ENCODE measurements at regions not wholly inside any gene's neighbourhood (a gene's known extent, or its start where the extent isn't known, plus 50 kb on each side); places are given as distances from the start of the nearest gene placed in this dataset.

GRCh38 chr6:19041906-19042305, 654.8 kb downstream of the RNF144B start:
- no peak for DNase-seq

DNA sequence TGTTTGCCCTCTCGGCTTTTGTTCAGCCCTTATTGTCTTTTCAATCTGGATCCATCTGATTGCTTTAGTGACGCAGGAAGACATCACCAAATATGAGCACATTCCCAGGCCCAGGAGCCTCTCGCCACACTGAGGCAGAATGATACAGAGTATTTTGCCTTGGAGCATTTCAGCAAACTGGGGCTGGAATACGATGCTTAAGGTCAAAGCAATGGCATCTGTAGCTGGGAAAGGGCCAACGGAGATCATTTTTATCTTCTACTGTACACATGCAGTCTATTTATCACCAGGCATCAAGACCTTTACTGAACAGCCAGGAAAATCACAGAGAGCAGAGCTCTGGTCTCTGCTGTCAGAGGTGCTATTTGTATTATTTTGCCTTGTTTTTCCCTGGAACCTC, 655.3 kb downstream of the RNF144B start:
- no peak for DNase-seq

DNA sequence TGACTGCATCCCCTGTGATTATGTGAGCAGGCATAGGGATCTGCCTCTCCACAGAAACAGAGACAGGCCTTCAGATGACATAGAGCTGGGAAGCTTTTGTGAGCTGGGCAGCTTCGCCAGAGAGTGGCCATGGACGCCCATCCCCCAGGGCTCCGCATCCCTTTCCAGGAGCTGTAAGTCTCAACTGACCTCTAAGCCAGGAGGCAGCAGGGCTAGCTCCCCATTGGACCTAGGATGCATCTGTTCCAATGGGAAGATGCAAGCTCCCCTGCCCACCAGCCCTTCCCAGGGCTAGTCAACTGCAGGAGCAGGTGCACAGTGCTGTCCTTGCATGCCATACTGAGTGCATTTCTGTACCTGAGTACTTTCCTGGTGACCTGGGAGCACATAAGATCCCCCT, 663.6 kb downstream of the RNF144B start:
- DNase-seq, result no peak

DNA sequence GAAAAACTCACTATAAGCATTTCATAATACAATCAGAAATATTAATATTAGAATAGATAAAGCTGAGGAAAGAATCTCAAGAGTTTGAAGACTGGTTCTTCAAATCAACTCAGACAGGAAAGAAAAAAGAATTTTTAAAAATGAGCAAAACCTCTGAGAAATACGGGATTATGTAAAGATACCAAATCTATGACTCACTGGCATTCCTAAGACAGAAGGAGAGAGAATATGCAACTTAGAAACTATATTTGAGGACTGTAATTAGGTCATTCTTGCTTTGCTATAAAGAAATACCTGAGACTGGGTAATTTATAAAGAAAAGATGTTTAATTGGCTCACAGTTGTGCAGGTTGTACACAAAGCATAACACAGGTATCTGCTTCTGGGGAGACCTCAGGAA, 665.1 kb downstream of the RNF144B start:
- no peak for DNase-seq

GRCh38 chr6:19059102-19059501, 672.0 kb downstream of the RNF144B start:
- no peak for DNase-seq

- no peak for DNase-seq
Measured at GRCh38 chr6:19067165-19067564, 680.0 kb downstream of the RNF144B start.

GRCh38 chr6:19070520-19070919, 683.4 kb downstream of the RNF144B start:
- DNase-seq, result no peak

DNA sequence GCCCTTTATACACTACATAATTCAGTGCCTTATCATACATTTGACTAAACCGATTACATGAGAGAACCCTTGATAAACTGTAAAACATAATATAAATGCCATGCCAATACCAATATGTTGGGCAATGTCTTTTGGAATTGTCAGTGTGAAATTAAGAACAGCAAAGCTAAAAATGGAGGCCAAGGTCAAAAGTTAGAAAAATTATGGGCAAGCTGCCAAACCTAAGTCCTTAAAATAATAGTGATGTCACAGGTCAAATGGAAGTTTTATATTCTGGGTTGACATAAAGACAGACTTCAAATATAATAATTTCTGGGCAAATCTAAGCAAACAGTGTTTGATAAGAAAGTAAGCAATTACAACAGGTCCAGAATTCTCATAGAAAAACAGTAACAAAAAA, 696.7 kb downstream of the RNF144B start:
- no peak for DNase-seq

DNA sequence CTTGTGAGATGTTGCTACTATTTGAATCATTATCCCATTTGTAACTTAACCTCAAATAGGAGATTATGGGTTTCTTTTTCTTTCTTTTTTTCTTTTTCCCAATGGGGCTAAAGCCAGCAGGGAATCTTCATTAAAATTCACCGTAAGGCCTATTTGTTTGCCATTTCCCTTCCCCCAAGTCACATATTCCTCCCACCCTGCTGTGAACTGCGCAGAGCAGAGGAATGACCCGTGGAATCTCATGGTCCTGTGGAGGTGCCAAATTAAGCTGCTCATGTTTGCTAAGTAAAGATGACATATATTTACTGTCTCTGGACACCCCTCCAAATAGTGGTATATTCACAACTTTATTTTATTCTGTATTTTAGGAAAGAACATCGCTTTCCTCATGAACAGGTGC, 699.3 kb downstream of the RNF144B start:
- no peak for DNase-seq

GRCh38 chr6:19087296-19087695, 700.1 kb downstream of the RNF144B start:
- DNase-seq, result no peak

DNA sequence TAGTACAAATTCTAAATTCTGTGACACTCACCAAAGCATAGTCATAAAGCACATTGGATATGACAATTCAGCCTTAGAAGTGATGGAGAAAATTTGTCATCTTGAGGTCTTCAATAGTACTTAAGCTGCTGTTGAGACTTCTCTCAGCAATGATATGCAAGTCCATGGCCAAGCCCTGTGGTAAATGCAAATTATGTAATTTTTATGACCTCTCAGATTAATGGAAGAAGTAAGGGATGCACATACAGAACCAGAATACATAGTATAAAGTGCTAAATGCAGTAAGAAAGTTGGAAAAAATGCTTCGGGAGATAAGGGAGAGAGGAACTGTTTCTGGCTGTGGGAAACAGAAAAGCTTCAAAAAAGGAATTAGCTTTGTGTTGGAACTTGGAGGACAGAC, 700.7 kb downstream of the RNF144B start:
- no peak for DNase-seq

DNA sequence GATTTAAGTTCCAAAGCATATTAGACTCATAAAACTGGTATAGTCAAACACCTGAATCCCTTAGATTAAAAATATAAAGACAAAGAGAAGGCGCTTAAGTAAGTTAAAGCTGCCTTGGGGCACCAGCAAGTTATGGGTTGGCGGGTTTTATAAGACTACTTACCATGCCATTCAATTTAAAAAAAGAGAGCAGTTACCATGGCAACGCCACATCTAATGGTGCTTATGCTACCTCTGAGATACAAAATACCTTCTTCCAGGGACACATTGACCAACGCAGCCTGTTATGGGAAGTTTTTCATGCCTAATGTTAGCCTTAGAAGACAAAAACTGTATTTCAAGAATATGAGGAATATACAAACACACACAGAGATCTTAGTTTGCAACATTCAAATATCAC, 713.6 kb downstream of the RNF144B start:
- DNase-seq, result no peak

DNA sequence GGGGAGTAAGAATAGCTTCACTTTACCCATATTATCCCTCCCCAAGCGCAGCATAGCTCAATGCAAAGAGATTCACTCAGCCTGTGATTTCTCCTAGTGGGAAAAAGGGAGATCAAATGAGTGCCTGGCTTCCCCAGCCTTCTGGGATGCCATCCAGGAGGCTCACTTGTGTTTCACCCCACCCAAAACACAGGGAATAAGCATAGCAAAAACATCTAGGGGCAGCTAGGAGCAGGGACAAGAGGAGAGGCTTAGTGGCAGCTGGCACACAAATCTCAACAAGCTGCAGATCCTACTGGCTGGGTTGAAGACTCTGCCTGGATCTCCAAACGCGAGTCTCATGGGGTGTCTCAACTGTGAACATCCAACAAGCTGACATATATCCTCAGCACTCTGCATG, 715.8 kb downstream of the RNF144B start:
- no peak for DNase-seq

DNA sequence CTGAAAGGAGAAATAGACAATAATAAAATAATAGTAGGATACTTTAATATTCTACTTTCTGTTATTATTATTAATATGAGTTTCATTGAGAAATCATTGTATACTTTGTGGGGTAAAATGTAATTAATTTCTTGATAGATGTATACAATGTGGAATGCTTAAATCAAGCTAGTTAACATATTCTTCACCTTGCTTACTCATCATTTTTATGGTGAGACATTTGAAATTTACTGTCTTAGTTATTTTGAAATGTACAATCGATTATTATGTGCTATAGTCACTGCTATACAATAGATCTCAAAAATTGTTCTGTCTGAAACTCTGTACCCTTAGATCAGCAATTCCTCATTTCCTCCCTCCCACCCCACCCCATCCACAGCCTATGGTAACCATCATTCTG, 720.3 kb downstream of the RNF144B start:
- no peak for DNase-seq

DNA sequence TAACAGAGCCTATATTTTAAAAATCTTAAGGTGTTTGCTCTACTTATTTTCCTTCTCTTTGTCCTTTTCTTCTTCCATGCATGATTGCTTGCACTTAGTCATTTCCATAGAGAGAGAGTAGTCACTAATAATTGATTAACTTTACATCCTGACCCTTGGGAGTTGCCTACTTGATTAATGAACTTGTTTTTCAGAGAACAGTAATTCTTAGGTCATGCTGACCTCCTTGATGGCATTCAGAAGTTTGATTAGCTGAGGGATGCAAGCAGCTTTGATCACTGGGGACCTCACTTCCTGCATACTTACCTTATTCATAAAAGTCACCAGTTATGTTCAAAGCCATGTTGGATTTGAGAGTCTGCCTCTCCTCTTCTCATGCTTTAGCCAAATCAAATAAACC, 715.6 kb upstream of the ID4 start:
- no peak for DNase-seq

DNA sequence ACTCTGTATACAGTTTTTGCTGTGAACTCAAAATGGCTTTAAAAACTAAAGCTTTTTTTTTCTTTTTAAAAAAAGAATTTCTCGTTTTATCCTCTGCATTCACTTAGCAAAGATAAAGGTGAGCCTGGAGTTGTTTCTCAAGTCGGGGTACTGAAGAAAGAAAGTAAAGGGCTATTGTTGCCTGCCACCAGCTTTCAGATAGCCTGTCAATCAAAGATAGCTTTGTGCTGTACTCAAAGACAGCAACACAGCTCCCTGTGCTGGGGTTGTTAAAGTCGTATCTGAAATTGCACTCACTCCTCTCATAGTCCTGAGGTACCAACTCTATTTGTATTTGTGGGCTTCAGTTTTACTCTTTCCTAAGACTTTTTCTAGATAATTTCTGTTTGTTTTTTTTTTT, 710.1 kb upstream of the ID4 start:
- no peak for DNase-seq

- no peak for DNase-seq
Measured at GRCh38 chr6:19128701-19129100, 708.5 kb upstream of the ID4 start.

DNA sequence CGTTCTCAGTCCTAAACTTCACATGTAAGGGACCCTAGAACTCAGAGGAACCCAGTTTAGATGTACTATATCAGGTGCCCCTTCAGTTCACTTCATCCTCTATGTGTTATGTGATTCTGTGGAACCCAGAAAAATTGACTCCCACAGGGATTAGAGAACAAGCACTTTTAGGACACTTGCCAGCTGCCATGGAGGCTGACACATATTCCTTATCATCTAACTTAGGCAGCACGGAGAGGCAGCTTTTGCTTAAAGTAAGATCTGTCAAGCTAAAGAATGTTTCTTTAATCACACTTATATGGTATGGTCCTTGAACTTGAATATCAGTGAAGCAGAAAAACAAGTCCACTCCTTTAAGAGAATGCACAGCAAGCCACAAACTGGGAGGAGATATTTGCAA, 701.5 kb upstream of the ID4 start:
- no peak for DNase-seq

- DNase-seq, result no peak
Measured at GRCh38 chr6:19137505-19137904, 699.7 kb upstream of the ID4 start.

GRCh38 chr6:19142275-19142674, 694.9 kb upstream of the ID4 start:
- DNase-seq, result no peak

- no peak for DNase-seq
Measured at GRCh38 chr6:19150307-19150706, 686.9 kb upstream of the ID4 start.

DNA sequence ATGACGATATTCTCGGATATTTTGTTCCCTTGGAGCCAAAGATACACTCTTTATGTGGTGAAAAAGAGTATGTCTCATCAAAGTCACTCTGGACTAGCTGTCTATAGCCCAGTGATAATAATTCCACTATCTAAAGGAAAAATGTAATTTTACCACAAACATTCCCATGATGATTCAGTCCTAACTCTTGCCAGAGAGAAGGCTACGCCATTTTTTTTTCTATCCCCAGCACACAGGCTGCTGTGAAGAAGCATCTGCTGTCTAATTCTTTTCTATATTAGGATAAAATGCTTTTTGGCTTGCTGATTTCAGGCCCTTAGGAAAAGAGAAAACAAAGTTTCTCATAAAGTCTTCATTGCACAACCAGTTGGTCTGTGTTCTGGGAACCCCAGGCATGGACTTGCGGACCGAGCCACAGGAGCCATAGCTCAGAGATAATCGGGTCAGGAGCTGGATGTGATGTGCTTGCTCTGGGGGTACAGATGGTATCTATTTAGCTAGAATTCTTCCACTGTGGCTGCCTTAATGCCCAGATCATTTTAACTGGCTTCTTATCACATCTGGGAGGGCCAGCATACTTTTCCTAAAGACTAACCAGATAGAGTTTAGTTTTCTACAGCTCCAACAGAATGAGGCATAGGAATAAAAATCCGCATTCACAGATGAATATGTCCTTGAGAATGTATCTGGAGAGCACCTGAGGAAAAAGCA, 683.7 kb upstream of the ID4 start:
- no peak for DNase-seq

- no peak for DNase-seq
Measured at GRCh38 chr6:19153981-19154295, 683.2 kb upstream of the ID4 start.

GRCh38 chr6:19156443-19156842, 680.7 kb upstream of the ID4 start:
- DNase-seq, result no peak

DNA sequence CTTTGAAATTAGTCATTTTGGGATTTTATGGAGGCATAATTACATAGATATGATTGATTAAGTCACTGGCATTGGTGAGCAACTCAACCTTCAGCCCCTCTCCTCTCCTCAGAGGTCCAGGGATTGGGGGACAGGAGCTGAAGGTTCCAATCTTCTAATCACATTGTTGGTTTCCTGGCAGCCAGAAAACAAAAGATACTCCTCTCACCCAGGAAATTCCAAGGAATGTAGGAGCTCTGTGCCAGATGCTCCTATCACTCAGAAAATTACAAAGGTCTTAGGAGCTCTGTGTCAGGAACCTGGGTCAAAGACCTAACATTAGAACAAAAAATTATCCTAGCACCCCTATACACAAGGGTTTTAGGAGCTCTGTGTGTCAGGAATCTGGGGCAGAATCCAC, 679.7 kb upstream of the ID4 start:
- DNase-seq, result no peak

DNA sequence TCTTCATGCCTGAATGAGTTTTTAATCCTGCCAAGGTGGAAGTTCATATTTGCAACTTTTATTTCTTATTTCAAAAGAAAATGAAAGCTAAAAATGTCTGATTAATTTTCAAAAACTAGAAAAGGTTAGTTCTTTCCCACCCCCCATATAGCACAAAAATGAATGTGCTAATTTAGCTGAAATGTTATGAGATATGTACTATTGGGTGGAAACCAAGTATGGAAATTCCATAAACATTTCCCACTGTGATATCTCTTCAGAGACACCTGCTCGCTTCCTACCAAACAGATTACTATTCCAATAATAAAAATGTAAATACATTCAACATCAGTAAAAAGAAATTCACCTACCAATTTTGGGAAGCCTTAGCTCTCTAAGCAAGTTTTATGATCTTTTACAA, 678.6 kb upstream of the ID4 start:
- no peak for DNase-seq
